Common myeloid progenitor, CD34-positive (primary cell): ENCODE measurements at regions not wholly inside any gene's neighbourhood (a gene's known extent, or its start where the extent isn't known, plus 50 kb on each side); places are given as distances from the start of the nearest gene placed in this dataset.

ENCODE experiments used
- CTCF ChIA-PET: fragments of 350-600 bp; sonication (Branson Sonifier 250); formaldehyde crosslinking; loops from one replicate; lab custom pipeline; 2021; ENCODE audit warnings: antibody characterized with exemption; lab: Charles Lee
- POLR2A ChIA-PET: fragments of 350-600 bp; sonication (Branson Sonifier 250); formaldehyde crosslinking; loops from one replicate; lab custom pipeline; 2021; ENCODE audit warnings: antibody characterized with exemption; lab: Charles Lee
- DNase-seq, 3 donors: peaks; one replicate each; pipeline versions ENCODE4 v3.0.0 to v3.0.0-alpha.2; 2013
- H3K27ac ChIP-seq, 2 experiments: 1 replicate in 1 of 2; 2 replicates in 1 of 2; pipeline ENCODE4 v1.7.0; 2013; ENCODE audit warnings: inconsistent platforms in 2 of 2, low read length in 2 of 2, mild to moderate bottlenecking in 2 of 2, low read depth in 1 of 2, moderate library complexity in 1 of 2; ENCODE audit not compliant: severe bottlenecking in 2 of 2, insufficient read depth in 1 of 2, poor library complexity in 1 of 2
- H3K27me3 ChIP-seq, 5 experiments: replicated peaks in 2 of 5; 1 replicate in 3 of 5; 2 replicates in 2 of 5; pipeline versions ENCODE4 v1.6.1 to v1.7.0; 2013; ENCODE audit warnings: low read length in 4 of 5, mild to moderate bottlenecking in 2 of 5, moderate library complexity in 2 of 5, inconsistent platforms in 1 of 5; ENCODE audit not compliant: insufficient read depth in 5 of 5, control insufficient read depth in 4 of 5
- H3K36me3 ChIP-seq, 4 experiments: 1 replicate in 2 of 4; 2 replicates in 2 of 4; pipeline versions ENCODE4 v1.6.1 to v1.7.0; 2013; ENCODE audit warnings: low read length in 3 of 4, control low read depth in 1 of 4, mild to moderate bottlenecking in 1 of 4; ENCODE audit not compliant: control insufficient read depth in 4 of 4, insufficient read depth in 4 of 4
- H3K4me1 ChIP-seq, 4 experiments: 1 replicate in 3 of 4; 2 replicates in 1 of 4; pipeline versions ENCODE4 v1.6.1 to v1.7.1; 2013; ENCODE audit warnings: low read length in 3 of 4, mild to moderate bottlenecking in 3 of 4, control low read depth in 1 of 4, inconsistent platforms in 1 of 4, moderate library complexity in 1 of 4; ENCODE audit not compliant: control insufficient read depth in 4 of 4, insufficient read depth in 4 of 4; ENCODE audit errors: control extremely low read depth in 1 of 4
- H3K4me3 ChIP-seq, 7 experiments: 1 replicate in 4 of 7; 2 replicates in 3 of 7; pipeline versions ENCODE4 v1.5.1 to v1.7.0; 2013; ENCODE audit warnings: mild to moderate bottlenecking in 7 of 7, low read length in 6 of 7, moderate library complexity in 6 of 7, inconsistent platforms in 2 of 7, low read depth in 2 of 7, control low read depth in 1 of 7; ENCODE audit not compliant: insufficient read depth in 4 of 7, control insufficient read depth in 1 of 7; ENCODE audit errors: extremely low read depth in 1 of 7
- H3K9me3 ChIP-seq, 5 experiments: 1 replicate in 4 of 5; 2 replicates in 1 of 5; pipeline versions ENCODE4 v1.6.1 to v1.7.1; 2013; ENCODE audit warnings: low read length in 4 of 5, mild to moderate bottlenecking in 2 of 5, inconsistent platforms in 1 of 5, low read depth in 1 of 5, moderate library complexity in 1 of 5; ENCODE audit not compliant: control insufficient read depth in 4 of 5, insufficient read depth in 2 of 5; ENCODE audit errors: control extremely low read depth in 1 of 5
- WGBS: methylation state at CpG from one replicate; pipeline ENCODE4 v1.1.5; 2013; ENCODE audit not compliant: insufficient coverage; 5-methylcytosine and 5-hydroxymethylcytosine counted together

GRCh38 chr18:22723221-22723620 lies 209.9 kb upstream of the RBBP8 start:
- H3K9me3 ChIP-seq: no peaks in the 10 kb centered on the region
- DNase-seq: no peak
- ChIA-PET POLR2A (no interaction called here), CTCF (no interaction called here)
- no peak overlapping the region for H3K4me3 ChIP-seq
- 100% methylated on average over 1 of the region's 2 CpGs for WGBS
- H3K27ac ChIP-seq: no peak overlapping the region
- H3K36me3 ChIP-seq: no peaks in the 10 kb centered on the region
- H3K4me1 ChIP-seq: no peaks in the 10 kb centered on the region
- no peaks in the 10 kb centered on the region for H3K27me3 ChIP-seq

- no peaks in the 10 kb centered on the region for H3K9me3 ChIP-seq
- ChIA-PET CTCF (no interaction called here), POLR2A (no interaction called here)
- WGBS: 100% methylated on average over 1 of the region's 2 CpGs
- no peak overlapping the region for H3K27ac ChIP-seq
- no peaks in the 10 kb centered on the region for H3K4me1 ChIP-seq
- no peak overlapping the region for H3K4me3 ChIP-seq
- no peaks in the 10 kb centered on the region for H3K36me3 ChIP-seq
- no peak for DNase-seq
- no peaks in the 10 kb centered on the region for H3K27me3 ChIP-seq
These were observed 209.4 kb upstream of the RBBP8 start for GRCh38 chr18:22723773-22724172.

- ChIA-PET CTCF (no interaction called here), POLR2A (no interaction called here)
- H3K4me1 ChIP-seq: peaks cover 0 to 4% (median 0%) of the 10 kb centered on the region in 4 experiments
- no peak for DNase-seq
- no peak overlapping the region for H3K4me3 ChIP-seq
- H3K27me3 ChIP-seq: no peaks in the 10 kb centered on the region
- no peak overlapping the region for H3K27ac ChIP-seq
- H3K36me3 ChIP-seq: no peaks in the 10 kb centered on the region
- no peaks in the 10 kb centered on the region for H3K9me3 ChIP-seq
- no CpG with 5 or more reads among the region's 2 CpGs for WGBS
These were observed 206.7 kb upstream of the RBBP8 start for GRCh38 chr18:22726469-22726868.

- Histone ChIP-seq H3K4me1 (peaks cover 0 to 9% (median 2%) of the 10 kb centered on the region in 4 experiments), H3K9me3 (no peaks in the 10 kb centered on the region), H3K27me3 (no peaks in the 10 kb centered on the region), H3K27ac (no peak overlapping the region), H3K4me3 (no peak overlapping the region), H3K36me3 (no peaks in the 10 kb centered on the region)
- no peak for DNase-seq
- POLR2A ChIA-PET: no interaction called here
- CTCF ChIA-PET: no interaction called here
These were observed 205.1 kb upstream of the RBBP8 start for GRCh38 chr18:22728016-22728415.

GRCh38 chr18:22728481-22729105 lies 204.5 kb upstream of the RBBP8 start:
- POLR2A ChIA-PET: interaction anchor here (0.6 kb wide), 1 partner anchor 26 kb away, joined by 4 read pairs; no protein-coding TSS in a partner anchor
- DNase-seq: no peak
- Histone ChIP-seq H3K36me3 (no peaks in the 10 kb centered on the region), H3K27me3 (no peaks in the 10 kb centered on the region), H3K9me3 (no peaks in the 10 kb centered on the region), H3K4me3 (no peak overlapping the region), H3K4me1 (peaks cover 0 to 9% (median 2%) of the 10 kb centered on the region in 4 experiments), H3K27ac (no peak overlapping the region)
- no CpG with 5 or more reads among the region's 1 CpG for WGBS
- CTCF ChIA-PET: no interaction called here

GRCh38 chr18:22731398-22731797 lies 201.7 kb upstream of the RBBP8 start:
- POLR2A ChIA-PET: no interaction called here
- peak; percentile 10 to 39 (median 26) for DNase-seq
- CTCF ChIA-PET: interaction anchor here (1.0 to 1.7 kb wide), 2 partner anchors 21 to 27 kb away, joined by 3 to 5 read pairs; no protein-coding TSS in a partner anchor
- H3K4me3 ChIP-seq: no peak overlapping the region
- 25% methylated on average over 1 of the region's 2 CpGs for WGBS
- peaks cover 0 to 9% (median 2%) of the 10 kb centered on the region in 4 experiments for H3K4me1 ChIP-seq
- no peak overlapping the region for H3K27ac ChIP-seq
- H3K27me3 ChIP-seq: no peaks in the 10 kb centered on the region
- H3K9me3 ChIP-seq: no peaks in the 10 kb centered on the region
- no peaks in the 10 kb centered on the region for H3K36me3 ChIP-seq

GRCh38 chr18:22734105-22734661 lies 198.9 kb upstream of the RBBP8 start:
- H3K27me3 ChIP-seq: no peaks in the 10 kb centered on the region
- ChIA-PET POLR2A (no interaction called here), CTCF (no interaction called here)
- H3K36me3 ChIP-seq: no peaks in the 10 kb centered on the region
- DNase-seq: no peak
- no peak overlapping the region for H3K27ac ChIP-seq
- H3K4me1 ChIP-seq: peaks cover 0 to 9% (median 2%) of the 10 kb centered on the region in 4 experiments
- no peaks in the 10 kb centered on the region for H3K9me3 ChIP-seq
- H3K4me3 ChIP-seq: no peak overlapping the region
- no CpG with 5 or more reads among the region's 4 CpGs for WGBS
